ENCODE measurements at regions not wholly inside any gene's neighbourhood (a gene's known extent, or its start where the extent isn't known, plus 50 kb on each side); places are given as distances from the start of the nearest gene placed in this dataset.

DNA sequence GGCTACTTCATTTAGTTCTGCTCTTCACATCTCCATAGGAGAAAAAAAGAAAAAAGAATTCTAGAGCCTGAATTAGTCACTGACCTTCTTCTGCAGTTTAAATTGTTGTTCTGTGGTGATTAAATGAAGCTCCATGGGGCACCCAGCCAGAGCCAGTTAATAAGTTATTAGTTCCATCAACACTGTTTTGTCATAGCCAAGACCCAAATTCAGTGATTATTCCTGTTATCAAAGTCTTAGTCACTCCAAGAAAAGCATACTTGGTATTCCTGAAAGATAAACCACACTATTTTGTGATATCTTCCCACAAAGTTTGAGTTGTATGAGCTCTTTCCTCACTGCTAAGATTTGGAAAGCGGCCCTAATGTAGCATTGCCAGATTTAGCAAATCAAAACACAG, 134.8 kb upstream of the RGMB start:
- DNase-seq (ENCODE audit: low read depth), result peak; percentile 12
- H3K27me3 ChIP-seq (replicated peaks; ENCODE audit: control insufficient read depth, insufficient read depth, low read length), result no peaks in the 10 kb centered on the region
- peaks cover 36% of the 10 kb centered on the region for H3K4me1 ChIP-seq (ENCODE audit: control insufficient read depth, insufficient read depth, low read length)
- H3K9ac ChIP-seq (ENCODE audit: low read length), result peak overlapping the region; percentile 0
- H3K4me3 ChIP-seq (ENCODE audit: low read length), result peak overlapping the region; percentile 6
- no peaks in the 10 kb centered on the region for H3K9me3 ChIP-seq (ENCODE audit: control insufficient read depth, low read length)
- H3K36me3 ChIP-seq (ENCODE audit: control insufficient read depth, insufficient read depth, low read length, severe bottlenecking), result no peaks in the 10 kb centered on the region

DNA sequence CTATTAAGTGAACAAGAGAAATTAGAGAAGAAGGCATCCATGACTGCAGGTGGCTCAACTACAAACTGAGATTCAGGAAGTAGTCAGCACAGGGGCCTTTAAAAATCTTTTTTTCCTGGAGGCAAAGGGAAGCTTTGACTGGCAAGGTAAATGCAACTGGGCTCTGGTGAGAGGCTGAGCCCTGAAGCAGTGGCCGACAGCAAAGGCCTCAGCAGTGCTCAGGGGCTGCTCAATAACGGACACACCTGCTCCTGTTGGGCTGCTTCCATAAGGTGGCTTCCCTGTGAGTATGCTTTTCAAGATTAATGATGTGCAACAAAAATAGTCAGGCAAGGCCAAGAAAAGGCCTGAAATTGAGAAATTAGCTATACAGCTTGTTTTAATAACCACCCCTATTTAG, 134.2 kb upstream of the RGMB start:
- no peaks in the 10 kb centered on the region for H3K27me3 ChIP-seq (replicated peaks; ENCODE audit: control insufficient read depth, insufficient read depth, low read length)
- no peak overlapping the region for H3K4me3 ChIP-seq (ENCODE audit: low read length)
- DNase-seq (ENCODE audit: low read depth), result no peak
- peaks cover 40% of the 10 kb centered on the region for H3K4me1 ChIP-seq (ENCODE audit: control insufficient read depth, insufficient read depth, low read length)
- no peaks in the 10 kb centered on the region for H3K9me3 ChIP-seq (ENCODE audit: control insufficient read depth, low read length)
- H3K9ac ChIP-seq (ENCODE audit: low read length), result no peak overlapping the region
- no peaks in the 10 kb centered on the region for H3K36me3 ChIP-seq (ENCODE audit: control insufficient read depth, insufficient read depth, low read length, severe bottlenecking)

DNA sequence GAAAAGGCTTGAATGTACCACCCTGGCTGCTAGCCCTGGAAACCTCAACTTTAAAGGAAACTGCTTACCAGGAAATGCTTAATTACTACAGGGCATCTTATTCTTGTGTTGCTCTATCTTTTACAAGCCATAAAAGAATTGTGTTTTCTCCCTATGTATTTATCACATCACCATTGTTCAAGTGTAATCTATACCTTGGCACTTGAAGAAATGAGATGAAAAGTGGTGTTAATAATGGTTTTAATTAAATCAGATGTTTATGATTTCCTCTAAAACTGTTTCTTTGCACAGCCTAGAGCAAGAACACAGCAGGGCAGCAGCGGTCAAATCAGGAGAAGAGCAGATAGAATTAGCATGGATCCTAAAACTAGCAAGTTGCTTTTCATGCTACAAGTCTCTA, 131.8 kb upstream of the RGMB start:
- Histone ChIP-seq H3K4me3 (ENCODE audit: low read length) (no peak overlapping the region), H3K4me1 (ENCODE audit: control insufficient read depth, insufficient read depth, low read length) (peaks cover 32% of the 10 kb centered on the region), H3K27me3 (replicated peaks; ENCODE audit: control insufficient read depth, insufficient read depth, low read length) (no peaks in the 10 kb centered on the region), H3K9me3 (ENCODE audit: control insufficient read depth, low read length) (no peaks in the 10 kb centered on the region), H3K9ac (ENCODE audit: low read length) (no peak overlapping the region), H3K36me3 (ENCODE audit: control insufficient read depth, insufficient read depth, low read length, severe bottlenecking) (no peaks in the 10 kb centered on the region)
- no peak for DNase-seq (ENCODE audit: low read depth)

DNA sequence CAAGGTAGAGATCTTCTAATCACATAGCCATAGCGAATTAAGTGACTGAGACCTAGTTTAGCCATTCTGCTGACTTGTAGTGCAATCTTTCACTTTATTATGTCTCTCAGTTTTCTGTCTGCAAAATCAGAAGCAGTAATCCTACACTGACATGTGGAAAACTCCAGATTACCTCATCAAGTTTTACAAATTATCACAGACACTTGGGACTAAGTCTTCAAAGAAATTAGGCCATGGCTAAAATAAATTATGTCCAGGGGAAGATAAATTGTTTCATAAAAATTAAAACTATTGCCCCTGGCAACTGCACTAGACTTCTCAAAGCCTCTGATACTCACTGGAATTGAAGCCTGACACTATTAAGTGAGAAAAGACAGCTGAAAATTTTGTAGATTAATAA, 129.9 kb upstream of the RGMB start:
- DNase-seq (ENCODE audit: low read depth), result no peak
- H3K4me3 ChIP-seq (ENCODE audit: low read length), result no peak overlapping the region

DNA sequence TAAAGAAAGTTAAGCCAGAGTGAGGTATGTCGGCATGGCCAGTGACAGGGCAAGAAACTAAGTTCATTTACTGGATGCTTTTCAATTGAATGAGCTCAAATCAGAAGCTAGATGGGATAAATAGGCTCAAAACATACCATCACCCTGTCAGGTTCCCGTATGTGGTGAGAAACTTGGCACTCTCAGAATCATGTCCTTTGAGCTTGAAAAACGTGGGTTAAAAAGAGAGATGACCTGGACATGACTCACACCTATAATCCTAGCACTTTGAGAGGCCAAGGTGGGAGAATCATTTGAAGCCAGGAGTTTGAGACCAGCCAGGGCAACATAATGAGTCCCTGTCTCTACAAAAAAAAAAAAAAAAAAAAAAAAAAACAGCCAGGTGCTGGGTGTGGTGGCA, 121.7 kb upstream of the RGMB start:
- no peak overlapping the region for H3K4me3 ChIP-seq (ENCODE audit: low read length)
- no peaks in the 10 kb centered on the region for H3K27me3 ChIP-seq (replicated peaks; ENCODE audit: control insufficient read depth, insufficient read depth, low read length)
- no peaks in the 10 kb centered on the region for H3K36me3 ChIP-seq (ENCODE audit: control insufficient read depth, insufficient read depth, low read length, severe bottlenecking)
- no peaks in the 10 kb centered on the region for H3K9me3 ChIP-seq (ENCODE audit: control insufficient read depth, low read length)
- H3K4me1 ChIP-seq (ENCODE audit: control insufficient read depth, insufficient read depth, low read length), result no peaks in the 10 kb centered on the region
- DNase-seq (ENCODE audit: low read depth), result no peak
- no peak overlapping the region for H3K9ac ChIP-seq (ENCODE audit: low read length)

More for the DNA sequence above, 129.9 kb upstream of the RGMB start:
- Histone ChIP-seq H3K4me1 (ENCODE audit: control insufficient read depth, insufficient read depth, low read length) (peaks cover 16% of the 10 kb centered on the region), H3K9me3 (ENCODE audit: control insufficient read depth, low read length) (no peaks in the 10 kb centered on the region), H3K27me3 (replicated peaks; ENCODE audit: control insufficient read depth, insufficient read depth, low read length) (no peaks in the 10 kb centered on the region), H3K9ac (ENCODE audit: low read length) (no peak overlapping the region), H3K36me3 (ENCODE audit: control insufficient read depth, insufficient read depth, low read length, severe bottlenecking) (no peaks in the 10 kb centered on the region)

DNA sequence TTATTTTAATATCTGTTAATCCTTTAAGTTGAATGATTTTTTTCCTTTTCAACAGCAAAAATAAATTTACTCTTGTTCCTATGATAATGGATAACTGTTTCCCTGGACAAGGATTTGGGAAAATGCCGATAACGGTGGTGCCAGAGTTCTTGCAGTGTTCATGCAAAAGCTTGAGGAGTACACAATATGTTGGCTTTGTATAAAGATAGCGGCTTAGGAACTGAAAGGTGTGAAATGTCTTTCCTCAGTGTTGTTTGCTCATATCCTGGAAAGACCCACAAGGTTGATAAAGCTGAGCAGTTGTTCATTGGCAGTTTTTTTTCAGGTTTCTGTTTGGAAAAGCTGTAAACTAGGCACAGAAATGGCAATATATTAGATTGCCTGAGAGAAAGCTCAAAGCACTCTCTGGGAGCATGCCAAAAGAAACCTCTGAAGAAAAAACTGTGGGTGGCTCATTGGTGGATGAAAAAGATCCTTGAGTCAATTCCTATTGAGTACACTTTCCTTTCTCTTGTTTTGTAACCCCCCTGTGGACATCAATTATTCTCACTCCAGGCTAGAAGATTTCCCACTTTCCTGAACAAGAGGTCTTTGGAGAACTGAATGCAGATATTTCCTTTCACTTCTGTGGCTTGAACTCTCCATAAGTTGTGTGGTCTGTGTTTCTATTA, 117.2 kb upstream of the RGMB start:
- no peaks in the 10 kb centered on the region for H3K36me3 ChIP-seq (ENCODE audit: control insufficient read depth, insufficient read depth, low read length, severe bottlenecking)
- H3K4me3 ChIP-seq (ENCODE audit: low read length), result no peak overlapping the region
- DNase-seq (ENCODE audit: low read depth), result peak; percentile 30
- H3K4me1 ChIP-seq (ENCODE audit: control insufficient read depth, insufficient read depth, low read length), result no peaks in the 10 kb centered on the region
- H3K9ac ChIP-seq (ENCODE audit: low read length), result no peak overlapping the region
- no peaks in the 10 kb centered on the region for H3K9me3 ChIP-seq (ENCODE audit: control insufficient read depth, low read length)
- no peaks in the 10 kb centered on the region for H3K27me3 ChIP-seq (replicated peaks; ENCODE audit: control insufficient read depth, insufficient read depth, low read length)

DNA sequence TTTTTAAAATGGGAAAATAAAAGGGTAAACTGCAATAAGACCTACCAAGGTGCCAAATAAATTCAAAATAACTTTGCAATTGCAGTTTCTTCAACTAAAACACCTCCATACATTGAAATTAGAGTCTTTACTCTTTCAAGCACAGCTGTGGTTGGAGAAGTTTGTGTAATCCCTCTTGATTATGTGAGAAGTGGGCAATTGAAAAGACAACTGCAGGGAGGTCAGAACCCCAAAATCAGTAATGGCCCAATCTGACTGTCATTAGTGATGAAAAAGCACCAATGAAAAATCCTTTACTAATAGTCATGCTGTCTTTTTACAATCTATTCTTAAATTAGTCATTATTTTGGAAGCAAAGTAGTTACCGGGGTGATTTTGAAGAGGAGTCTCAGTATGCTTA, 116.7 kb upstream of the RGMB start:
- Histone ChIP-seq H3K9me3 (ENCODE audit: control insufficient read depth, low read length) (no peaks in the 10 kb centered on the region), H3K9ac (ENCODE audit: low read length) (no peak overlapping the region), H3K4me3 (ENCODE audit: low read length) (no peak overlapping the region), H3K4me1 (ENCODE audit: control insufficient read depth, insufficient read depth, low read length) (no peaks in the 10 kb centered on the region), H3K27me3 (replicated peaks; ENCODE audit: control insufficient read depth, insufficient read depth, low read length) (no peaks in the 10 kb centered on the region), H3K36me3 (ENCODE audit: control insufficient read depth, insufficient read depth, low read length, severe bottlenecking) (no peaks in the 10 kb centered on the region)
- DNase-seq (ENCODE audit: low read depth), result no peak

DNA sequence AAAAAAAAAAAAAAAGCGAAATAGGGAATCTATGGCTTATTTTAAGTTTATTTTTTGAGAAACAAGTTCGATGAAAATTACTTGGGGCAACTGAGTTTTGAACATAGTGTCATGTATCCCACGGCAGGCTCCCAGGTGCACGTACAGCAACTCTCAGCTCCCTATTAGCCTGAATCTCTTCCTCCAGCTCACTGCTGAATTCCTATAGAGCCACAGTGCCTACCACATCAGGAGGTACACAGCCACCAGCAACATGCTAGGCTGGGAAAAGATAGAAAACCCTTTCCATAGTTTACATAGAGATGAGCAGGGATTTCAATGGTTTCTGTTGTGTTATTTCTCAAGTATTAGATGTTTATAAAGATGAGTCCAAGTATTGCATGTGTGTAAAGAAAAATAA, 115.9 kb upstream of the RGMB start:
- Histone ChIP-seq H3K36me3 (ENCODE audit: control insufficient read depth, insufficient read depth, low read length, severe bottlenecking) (no peaks in the 10 kb centered on the region), H3K27me3 (replicated peaks; ENCODE audit: control insufficient read depth, insufficient read depth, low read length) (no peaks in the 10 kb centered on the region), H3K9ac (ENCODE audit: low read length) (no peak overlapping the region), H3K9me3 (ENCODE audit: control insufficient read depth, low read length) (no peaks in the 10 kb centered on the region), H3K4me1 (ENCODE audit: control insufficient read depth, insufficient read depth, low read length) (no peaks in the 10 kb centered on the region), H3K4me3 (ENCODE audit: low read length) (no peak overlapping the region)
- DNase-seq (ENCODE audit: low read depth), result no peak

DNA sequence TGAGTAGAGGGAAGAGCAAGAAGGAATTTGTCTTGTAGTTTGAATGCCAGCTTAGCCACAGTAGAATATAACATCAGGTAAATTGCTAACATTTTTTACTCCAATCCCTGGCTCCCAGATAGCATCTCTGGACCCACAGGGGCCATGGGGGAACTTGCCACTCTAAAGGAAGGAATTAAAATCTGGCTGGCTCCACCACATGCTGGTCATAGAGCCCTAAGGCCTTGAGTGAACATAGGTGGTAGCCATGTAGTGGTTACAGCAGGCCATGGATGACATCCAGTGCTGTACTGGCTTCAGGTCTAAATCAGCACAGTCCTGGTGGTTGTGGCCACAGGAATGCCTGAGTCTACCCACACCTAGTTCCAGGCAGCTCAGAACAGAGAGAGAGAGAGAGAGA, 109.9 kb upstream of the RGMB start:
- no peaks in the 10 kb centered on the region for H3K4me1 ChIP-seq (ENCODE audit: control insufficient read depth, insufficient read depth, low read length)
- H3K9me3 ChIP-seq (ENCODE audit: control insufficient read depth, low read length), result peaks cover 32% of the 10 kb centered on the region
- H3K27me3 ChIP-seq (replicated peaks; ENCODE audit: control insufficient read depth, insufficient read depth, low read length), result no peaks in the 10 kb centered on the region
- H3K9ac ChIP-seq (ENCODE audit: low read length), result no peak overlapping the region
- DNase-seq (ENCODE audit: low read depth), result no peak
- H3K36me3 ChIP-seq (ENCODE audit: control insufficient read depth, insufficient read depth, low read length, severe bottlenecking), result no peaks in the 10 kb centered on the region
- no peak overlapping the region for H3K4me3 ChIP-seq (ENCODE audit: low read length)

DNA sequence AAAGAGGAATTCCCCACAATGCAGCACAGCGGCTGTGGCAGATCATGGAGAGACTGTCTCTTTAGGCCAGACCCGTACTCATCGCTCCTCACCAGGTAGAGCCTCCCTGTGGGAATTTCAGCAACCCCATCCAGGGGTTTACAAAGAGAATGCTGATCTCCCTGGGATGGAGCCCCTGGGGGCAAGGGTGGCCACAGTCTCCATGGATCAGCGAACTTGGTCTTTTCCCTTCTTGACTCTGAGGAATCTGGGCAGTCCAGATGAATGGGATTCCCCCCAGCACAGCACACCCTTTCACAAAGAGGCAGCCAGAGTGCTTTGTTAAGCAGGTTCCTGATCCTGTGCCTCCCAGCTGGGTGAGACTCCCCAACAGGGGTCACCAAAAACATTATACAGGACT, 108.7 kb upstream of the RGMB start:
- Histone ChIP-seq H3K4me3 (ENCODE audit: low read length) (no peak overlapping the region), H3K9ac (ENCODE audit: low read length) (no peak overlapping the region), H3K9me3 (ENCODE audit: control insufficient read depth, low read length) (peaks cover 32% of the 10 kb centered on the region), H3K36me3 (ENCODE audit: control insufficient read depth, insufficient read depth, low read length, severe bottlenecking) (no peaks in the 10 kb centered on the region), H3K4me1 (ENCODE audit: control insufficient read depth, insufficient read depth, low read length) (no peaks in the 10 kb centered on the region), H3K27me3 (replicated peaks; ENCODE audit: control insufficient read depth, insufficient read depth, low read length) (no peaks in the 10 kb centered on the region)
- no peak for DNase-seq (ENCODE audit: low read depth)

DNA sequence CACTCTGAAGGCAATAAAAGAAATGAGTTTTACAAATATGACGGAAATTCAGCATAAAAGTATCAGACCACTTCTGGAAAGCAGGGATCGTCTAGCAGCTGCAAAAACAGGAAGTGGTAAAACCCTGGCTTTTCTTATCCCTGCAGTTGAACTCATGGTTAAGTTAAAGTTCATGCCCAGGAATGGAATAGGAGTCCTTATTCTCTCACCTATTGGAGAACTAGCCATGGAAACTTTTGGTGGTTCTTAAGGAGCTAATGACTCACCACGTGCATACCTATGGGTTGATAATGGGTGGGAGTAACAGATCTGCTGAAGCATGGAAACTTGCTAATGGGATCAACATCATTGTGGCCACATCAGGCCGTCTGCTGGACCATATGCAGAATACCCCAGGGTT, 93.5 kb upstream of the RGMB start:
- Histone ChIP-seq H3K4me1 (ENCODE audit: control insufficient read depth, insufficient read depth, low read length) (no peaks in the 10 kb centered on the region), H3K4me3 (ENCODE audit: low read length) (no peak overlapping the region), H3K36me3 (ENCODE audit: control insufficient read depth, insufficient read depth, low read length, severe bottlenecking) (no peaks in the 10 kb centered on the region), H3K9ac (ENCODE audit: low read length) (no peak overlapping the region), H3K9me3 (ENCODE audit: control insufficient read depth, low read length) (peaks cover 4% of the 10 kb centered on the region), H3K27me3 (replicated peaks; ENCODE audit: control insufficient read depth, insufficient read depth, low read length) (no peaks in the 10 kb centered on the region)
- no peak for DNase-seq (ENCODE audit: low read depth)

DNA sequence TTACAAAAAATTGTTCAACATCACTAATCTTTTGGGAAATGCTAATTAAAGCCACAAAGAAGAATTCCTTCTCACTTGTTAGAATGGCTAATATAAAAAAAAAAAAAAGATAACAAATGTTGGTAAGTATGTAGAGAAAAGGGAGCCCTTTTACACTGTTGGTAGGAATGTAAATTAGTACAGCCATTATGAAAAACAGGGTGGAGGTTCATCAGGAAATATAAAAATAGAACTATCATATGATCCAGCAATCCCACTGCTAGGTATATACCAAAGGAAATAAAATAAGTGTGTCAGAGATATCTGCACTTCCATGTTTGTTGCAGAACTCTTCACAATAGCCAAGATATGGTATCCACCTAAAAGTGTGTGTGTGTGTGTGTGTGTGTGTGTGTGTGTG, 83.5 kb upstream of the RGMB start:
- H3K9me3 ChIP-seq (ENCODE audit: control insufficient read depth, low read length), result peaks cover 40% of the 10 kb centered on the region
- no peaks in the 10 kb centered on the region for H3K4me1 ChIP-seq (ENCODE audit: control insufficient read depth, insufficient read depth, low read length)
- H3K9ac ChIP-seq (ENCODE audit: low read length), result no peak overlapping the region
- H3K36me3 ChIP-seq (ENCODE audit: control insufficient read depth, insufficient read depth, low read length, severe bottlenecking), result no peaks in the 10 kb centered on the region
- H3K27me3 ChIP-seq (replicated peaks; ENCODE audit: control insufficient read depth, insufficient read depth, low read length), result no peaks in the 10 kb centered on the region
- H3K4me3 ChIP-seq (ENCODE audit: low read length), result no peak overlapping the region
- no peak for DNase-seq (ENCODE audit: low read depth)
